PC-3 (cell line): ENCODE measurements at regions not wholly inside any gene's neighbourhood (a gene's known extent, or its start where the extent isn't known, plus 50 kb on each side); places are given as distances from the start of the nearest gene placed in this dataset.

Source experiments
- ATAC-seq: fragments of 200-7000 bp; cut with Tn5 transposase; 2 replicates; pipeline ENCODE4 v1.9.1; 2020; ENCODE audit warnings: mild to moderate bottlenecking, moderate library complexity
- BruUV-seq: library from RNA; stranded (reverse); fragments of 400-500 nt; replicated peaks from 2 replicates; lab custom pipeline; 2021; lab: Mats Ljungman, UMichigan
- CTCF ChIA-PET: fragments of 300-600 bp; sonication (Branson Sonifier 250); formaldehyde crosslinking; loops from one replicate; lab custom pipeline; 2022; ENCODE audit warnings: antibody characterized with exemption; lab: Charles Lee
- POLR2A ChIA-PET: fragments of 300-600 bp; sonication (Branson Sonifier 250); formaldehyde crosslinking; loops from one replicate; lab custom pipeline; 2022; ENCODE audit warnings: antibody characterized with exemption; ENCODE audit not compliant: unreplicated experiment; lab: Charles Lee
- DNase-seq: peaks from one replicate; pipeline ENCODE4 v3.0.0-alpha.2; 2015
- H2AFZ ChIP-seq: fragments of 300-600 bp; sonication (generic); 2 replicates; pipeline ENCODE4 v1.6.0; 2016; ENCODE audit warnings: antibody characterized with exemption, low read length
- H3F3A ChIP-seq: fragments of 300-600 bp; sonication (generic); one replicate; pipeline ENCODE4 v1.6.0; 2017; ENCODE audit warnings: antibody characterized with exemption, low read length, control low read depth, mild to moderate bottlenecking; ENCODE audit not compliant: unreplicated experiment
- H3K27ac ChIP-seq: fragments of 300-600 bp; sonication (generic); 2 replicates; pipeline ENCODE4 v1.5.1; 2016; ENCODE audit warnings: mild to moderate bottlenecking, low read length
- H3K27me3 ChIP-seq: fragments of 300-600 bp; sonication (generic); 2 replicates; pipeline ENCODE4 v1.6.1; 2016; ENCODE audit warnings: low read length, mixed read lengths
- H3K36me3 ChIP-seq: fragments of 300-600 bp; sonication (generic); 2 replicates; pipeline ENCODE4 v1.6.1; 2016; ENCODE audit warnings: low read depth, mixed run types, low read length, mixed read lengths
- H3K4me1 ChIP-seq: fragments of 300-600 bp; sonication (generic); 2 replicates; pipeline ENCODE4 v1.5.1; 2016; ENCODE audit warnings: low read length; ENCODE audit not compliant: insufficient read depth
- H3K4me2 ChIP-seq: fragments of 300-600 bp; sonication (generic); 2 replicates; pipeline ENCODE4 v1.6.0; 2016; ENCODE audit warnings: low read length
- H3K4me3 ChIP-seq: fragments of 300-600 bp; sonication (generic); 2 replicates; pipeline ENCODE4 v1.5.1; 2016; ENCODE audit warnings: mild to moderate bottlenecking, low read length, mixed read lengths
- H3K79me2 ChIP-seq: fragments of 300-600 bp; sonication (generic); 2 replicates; pipeline ENCODE4 v1.6.1; 2017; ENCODE audit warnings: low read length, mixed read lengths
- H3K9ac ChIP-seq: fragments of 300-600 bp; sonication (generic); 2 replicates; pipeline ENCODE4 v1.6.0; 2016; ENCODE audit warnings: mild to moderate bottlenecking, low read length
- H3K9me2 ChIP-seq: fragments of 300-600 bp; sonication (generic); replicated peaks from 2 replicates; pipeline ENCODE4 v1.6.1; 2016; ENCODE audit warnings: mixed run types, low read length, mixed read lengths
- H3K9me3 ChIP-seq: fragments of 300-600 bp; sonication (generic); 2 replicates; pipeline ENCODE4 v1.6.1; 2016; ENCODE audit warnings: low read length, mixed read lengths
- H4K20me1 ChIP-seq: fragments of 300-600 bp; sonication (generic); 2 replicates; pipeline ENCODE4 v1.6.1; 2016; ENCODE audit warnings: low read length, mixed read lengths
- EZH2 ChIP-seq: fragments of 300-600 bp; sonication (generic); IDR thresholded peaks from one replicate; pipeline ENCODE4 v1.6.1; 2017; ENCODE audit warnings: antibody characterized with exemption, mild to moderate bottlenecking, low read length; ENCODE audit not compliant: unreplicated experiment
- EZH2phosphoT487 ChIP-seq: fragments of 300-600 bp; sonication (generic); IDR thresholded peaks from 2 replicates; pipeline ENCODE4 v1.6.1; 2018; ENCODE audit warnings: mild to moderate bottlenecking, antibody characterized with exemption, low read length, borderline replicate concordance
- intact Hi-C: fragments of 100-400 bp; cut with micrococcal nuclease; formaldehyde crosslinking; loops from 2 replicates; pipeline ENCODE4 v1.9.0; 2023
- TF ChIP-seq, protein P1 (sequence below): fragments of 300-600 bp; sonication (generic); conservative IDR thresholded peaks from 2 replicates; pipeline ENCODE4 v1.5.1; 2017; ENCODE audit warnings: antibody characterized with exemption, low read depth, mild to moderate bottlenecking, low read length

DNA sequence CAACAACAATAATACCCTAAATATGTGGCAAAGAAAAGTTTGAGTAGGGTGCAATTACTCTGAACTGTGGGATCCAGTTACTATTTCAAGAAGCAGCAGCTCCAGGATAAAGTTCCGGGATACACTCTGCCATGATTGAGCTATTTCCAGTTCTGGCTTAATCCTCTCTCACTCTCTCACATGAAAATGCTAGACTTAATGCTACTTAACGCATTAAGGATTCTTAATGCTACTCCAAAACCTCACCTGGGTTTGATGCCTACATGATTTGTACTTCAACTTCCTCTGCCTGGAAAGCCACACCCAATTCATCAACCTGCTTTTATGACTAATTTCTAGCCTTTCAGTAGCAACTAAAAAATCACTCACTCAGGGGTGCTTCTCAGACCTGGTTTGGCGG lies 151.1 kb upstream of the HNMT start:
- DNase-seq = no peak
- Histone ChIP-seq H3K9ac (no peak overlapping the region), H3K27ac (no peak overlapping the region), H3K4me1 (no peaks in the 10 kb centered on the region), H3K9me3 (no peaks in the 10 kb centered on the region), H3K79me2 (no peaks in the 10 kb centered on the region), H3F3A (no peaks in the 10 kb centered on the region), H2AFZ (no peak overlapping the region), H3K9me2 (no peaks in the 10 kb centered on the region), H3K4me3 (no peak overlapping the region), H3K27me3 (peaks cover 73% of the 10 kb centered on the region), H4K20me1 (no peaks in the 10 kb centered on the region), H3K36me3 (no peaks in the 10 kb centered on the region), H3K4me2 (no peak overlapping the region)
- CTCF ChIA-PET = no interaction called here
- no peak for ATAC-seq
- TF ChIP-seq EZH2phosphoT487 = no peak
- TF ChIP-seq, protein P1, sequence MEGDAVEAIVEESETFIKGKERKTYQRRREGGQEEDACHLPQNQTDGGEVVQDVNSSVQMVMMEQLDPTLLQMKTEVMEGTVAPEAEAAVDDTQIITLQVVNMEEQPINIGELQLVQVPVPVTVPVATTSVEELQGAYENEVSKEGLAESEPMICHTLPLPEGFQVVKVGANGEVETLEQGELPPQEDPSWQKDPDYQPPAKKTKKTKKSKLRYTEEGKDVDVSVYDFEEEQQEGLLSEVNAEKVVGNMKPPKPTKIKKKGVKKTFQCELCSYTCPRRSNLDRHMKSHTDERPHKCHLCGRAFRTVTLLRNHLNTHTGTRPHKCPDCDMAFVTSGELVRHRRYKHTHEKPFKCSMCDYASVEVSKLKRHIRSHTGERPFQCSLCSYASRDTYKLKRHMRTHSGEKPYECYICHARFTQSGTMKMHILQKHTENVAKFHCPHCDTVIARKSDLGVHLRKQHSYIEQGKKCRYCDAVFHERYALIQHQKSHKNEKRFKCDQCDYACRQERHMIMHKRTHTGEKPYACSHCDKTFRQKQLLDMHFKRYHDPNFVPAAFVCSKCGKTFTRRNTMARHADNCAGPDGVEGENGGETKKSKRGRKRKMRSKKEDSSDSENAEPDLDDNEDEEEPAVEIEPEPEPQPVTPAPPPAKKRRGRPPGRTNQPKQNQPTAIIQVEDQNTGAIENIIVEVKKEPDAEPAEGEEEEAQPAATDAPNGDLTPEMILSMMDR = no peak
- TF ChIP-seq EZH2 = no peak
- POLR2A ChIA-PET = no interaction called here
- no TSS peak for BruUV-seq
- intact Hi-C loops = no loop called here

DNA sequence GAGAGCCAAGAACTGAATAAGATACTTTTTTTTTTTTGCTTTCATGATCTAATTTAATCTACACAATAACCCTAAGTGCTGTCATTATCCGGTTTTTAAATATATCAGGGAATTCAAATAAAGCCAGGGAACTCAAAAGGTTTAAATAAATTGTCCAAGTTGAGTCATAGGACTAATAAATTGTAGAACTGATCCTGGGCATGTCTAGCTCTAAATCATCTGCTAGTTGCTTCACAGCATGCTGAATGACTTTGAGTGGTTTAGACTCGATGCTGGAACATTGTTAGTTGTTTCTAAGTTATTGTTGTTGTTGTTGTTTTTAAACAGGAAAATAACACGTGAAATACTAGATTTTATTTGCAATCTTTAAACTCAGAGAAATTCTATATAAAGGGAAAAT lies 147.2 kb upstream of the HNMT start:
- intact Hi-C loops = no loop called here
- Histone ChIP-seq H2AFZ (no peak overlapping the region), H3K36me3 (no peaks in the 10 kb centered on the region), H3K27ac (no peak overlapping the region), H3K4me3 (no peak overlapping the region), H3K4me1 (no peaks in the 10 kb centered on the region), H3K27me3 (peaks cover 51% of the 10 kb centered on the region), H3K9me2 (no peaks in the 10 kb centered on the region), H3K9ac (no peak overlapping the region), H3F3A (no peaks in the 10 kb centered on the region), H3K4me2 (no peak overlapping the region), H3K9me3 (no peaks in the 10 kb centered on the region), H4K20me1 (no peaks in the 10 kb centered on the region), H3K79me2 (no peaks in the 10 kb centered on the region)
- no peak for DNase-seq
- ChIA-PET CTCF (no interaction called here), POLR2A (no interaction called here)
- TF ChIP-seq, protein P1 = no peak
- TF ChIP-seq EZH2 = no peak
- no peak for TF ChIP-seq EZH2phosphoT487
- no TSS peak for BruUV-seq
- no peak for ATAC-seq

DNA sequence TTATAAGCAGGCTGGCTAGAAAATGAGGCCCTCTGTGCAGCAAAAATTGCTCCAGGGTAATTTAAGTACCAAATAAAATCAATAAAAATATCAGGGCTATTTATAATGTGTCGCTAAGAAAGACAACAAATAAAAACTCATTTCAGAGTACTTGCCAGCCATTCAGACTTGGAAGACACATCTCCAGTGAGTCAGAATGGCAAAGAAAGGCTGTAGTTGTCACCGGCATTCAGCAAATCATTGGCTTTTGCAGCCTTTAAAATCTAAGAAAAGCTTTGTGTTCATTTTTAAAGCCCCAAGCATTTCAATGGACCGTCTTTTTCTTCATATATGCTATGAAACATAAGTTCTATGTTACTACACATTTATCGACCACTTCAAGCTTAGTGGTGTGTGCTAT lies 141.1 kb upstream of the HNMT start:
- no peak overlapping the region for H3K4me3 ChIP-seq
- no peaks in the 10 kb centered on the region for H3F3A ChIP-seq
- CTCF ChIA-PET = no interaction called here
- H3K4me2 ChIP-seq = no peak overlapping the region
- ATAC-seq (no peak), DNase-seq (no peak)
- POLR2A ChIA-PET = no interaction called here
- H3K27me3 ChIP-seq = peaks cover 18% of the 10 kb centered on the region; the same call in 1 of the 2 replicates
- H3K79me2 ChIP-seq = no peaks in the 10 kb centered on the region
- H4K20me1 ChIP-seq = no peaks in the 10 kb centered on the region
- no peak overlapping the region for H3K9ac ChIP-seq
- H3K27ac ChIP-seq = no peak overlapping the region
- no peaks in the 10 kb centered on the region for H3K9me2 ChIP-seq
- no peak for TF ChIP-seq EZH2phosphoT487
- TF ChIP-seq EZH2 = no peak
- TF ChIP-seq, protein P1 = no peak
- H3K9me3 ChIP-seq = no peaks in the 10 kb centered on the region
- intact Hi-C loops = no loop called here
- BruUV-seq = no TSS peak
- H3K4me1 ChIP-seq = no peaks in the 10 kb centered on the region
- no peak overlapping the region for H2AFZ ChIP-seq
- H3K36me3 ChIP-seq = no peaks in the 10 kb centered on the region
